ENCODE measurements at regions not wholly inside any gene's neighbourhood (a gene's known extent, or its start where the extent isn't known, plus 50 kb on each side); places are given as distances from the start of the nearest gene placed in this dataset.

GRCh38 chr2:7665880-7666279 is 748.7 kb downstream of the RNF144A start:
- Histone ChIP-seq H3K27ac (ENCODE audit: low read length) (no peak overlapping the region), H3K9ac (ENCODE audit: low read length) (no peak overlapping the region), H3K9me3 (ENCODE audit: low read length) (no peaks in the 10 kb centered on the region), H3K36me3 (ENCODE audit: insufficient read depth, low read length) (no peaks in the 10 kb centered on the region), H3K27me3 (ENCODE audit: insufficient read depth, low read depth, low read length) (no peaks in the 10 kb centered on the region), H4K20me1 (ENCODE audit: insufficient read depth) (no peaks in the 10 kb centered on the region), H3K4me3 (ENCODE audit: low read length) (no peak overlapping the region), H2AFZ (ENCODE audit: low read depth, low read length) (no peak overlapping the region), H3F3A (ENCODE audit: insufficient read depth, low read length, poor library complexity, severe bottlenecking) (no peaks in the 10 kb centered on the region), H3K79me2 (replicated peaks; ENCODE audit: insufficient read depth, low read length) (no peaks in the 10 kb centered on the region), H3K4me2 (ENCODE audit: low read length) (no peak overlapping the region), H3K9me2 (ENCODE audit: insufficient read depth, low read length) (no peaks in the 10 kb centered on the region)
- no peak for TF ChIP-seq TAF1 (IDR thresholded peaks at IDR 0.05; ENCODE audit: low read depth)
- TF ChIP-seq RAD21 (conservative IDR thresholded peaks at IDR 0.05): no peak
- TF ChIP-seq, protein P1, sequence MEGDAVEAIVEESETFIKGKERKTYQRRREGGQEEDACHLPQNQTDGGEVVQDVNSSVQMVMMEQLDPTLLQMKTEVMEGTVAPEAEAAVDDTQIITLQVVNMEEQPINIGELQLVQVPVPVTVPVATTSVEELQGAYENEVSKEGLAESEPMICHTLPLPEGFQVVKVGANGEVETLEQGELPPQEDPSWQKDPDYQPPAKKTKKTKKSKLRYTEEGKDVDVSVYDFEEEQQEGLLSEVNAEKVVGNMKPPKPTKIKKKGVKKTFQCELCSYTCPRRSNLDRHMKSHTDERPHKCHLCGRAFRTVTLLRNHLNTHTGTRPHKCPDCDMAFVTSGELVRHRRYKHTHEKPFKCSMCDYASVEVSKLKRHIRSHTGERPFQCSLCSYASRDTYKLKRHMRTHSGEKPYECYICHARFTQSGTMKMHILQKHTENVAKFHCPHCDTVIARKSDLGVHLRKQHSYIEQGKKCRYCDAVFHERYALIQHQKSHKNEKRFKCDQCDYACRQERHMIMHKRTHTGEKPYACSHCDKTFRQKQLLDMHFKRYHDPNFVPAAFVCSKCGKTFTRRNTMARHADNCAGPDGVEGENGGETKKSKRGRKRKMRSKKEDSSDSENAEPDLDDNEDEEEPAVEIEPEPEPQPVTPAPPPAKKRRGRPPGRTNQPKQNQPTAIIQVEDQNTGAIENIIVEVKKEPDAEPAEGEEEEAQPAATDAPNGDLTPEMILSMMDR (IDR thresholded peaks at IDR 0.05; ENCODE audit: poor library complexity, severe bottlenecking): no peak
- TF ChIP-seq EZH2 (IDR thresholded peaks at IDR 0.05; ENCODE audit: borderline replicate concordance, insufficient read depth, low read length, poor library complexity, severe bottlenecking): no peak
- no peak for TF ChIP-seq EP300 (conservative IDR thresholded peaks at IDR 0.05; ENCODE audit: poor library complexity, severe bottlenecking)
- no peak for TF ChIP-seq REST (IDR thresholded peaks at IDR 0.05; ENCODE audit: borderline replicate concordance)
- TF ChIP-seq POLR2AphosphoS5 (IDR thresholded peaks at IDR 0.05): no peak
- TF ChIP-seq SMC3 (conservative IDR thresholded peaks at IDR 0.05; ENCODE audit: poor library complexity): no peak
- TF ChIP-seq MXI1 (conservative IDR thresholded peaks at IDR 0.05; ENCODE audit: poor library complexity, severe bottlenecking): no peak

DNA sequence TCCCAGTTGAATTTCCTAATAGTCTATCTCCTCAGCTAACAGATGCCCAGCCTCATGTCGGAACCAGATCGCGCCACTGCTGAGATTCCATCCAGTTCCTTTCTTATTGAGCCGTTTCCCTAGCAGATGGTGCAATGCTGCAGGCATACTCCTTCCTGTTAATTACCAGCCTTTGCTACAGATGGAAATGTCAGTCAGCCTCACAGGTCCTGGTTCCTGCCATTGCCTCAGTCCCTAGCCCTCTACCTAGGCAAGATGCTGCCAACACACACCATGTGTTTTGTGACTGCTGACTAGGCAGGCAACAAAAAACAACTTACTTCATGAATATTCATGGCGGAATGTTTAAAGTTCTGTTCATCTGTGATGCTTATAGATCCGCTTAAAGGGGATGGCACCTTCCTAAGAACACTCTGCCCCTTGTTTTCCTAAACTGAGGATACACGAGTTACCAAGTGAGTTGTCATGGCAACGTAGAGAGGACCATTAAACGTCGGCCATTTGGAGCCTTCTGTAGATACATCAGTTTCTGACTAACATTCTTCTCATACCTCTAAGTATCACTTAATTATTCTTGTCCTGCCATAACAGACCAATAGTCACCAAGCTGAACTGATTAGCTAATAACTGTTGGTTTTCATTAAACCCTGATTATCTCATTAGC is 749.5 kb downstream of the RNF144A start:
- Histone ChIP-seq H3F3A (ENCODE audit: insufficient read depth, low read length, poor library complexity, severe bottlenecking) (no peaks in the 10 kb centered on the region), H3K9ac (ENCODE audit: low read length) (no peak overlapping the region), H3K79me2 (replicated peaks; ENCODE audit: insufficient read depth, low read length) (no peaks in the 10 kb centered on the region), H3K9me3 (ENCODE audit: low read length) (no peaks in the 10 kb centered on the region), H3K27ac (ENCODE audit: low read length) (no peak overlapping the region), H3K27me3 (ENCODE audit: insufficient read depth, low read depth, low read length) (no peaks in the 10 kb centered on the region), H4K20me1 (ENCODE audit: insufficient read depth) (no peaks in the 10 kb centered on the region), H3K4me2 (ENCODE audit: low read length) (no peak overlapping the region), H3K9me2 (ENCODE audit: insufficient read depth, low read length) (no peaks in the 10 kb centered on the region), H3K4me3 (ENCODE audit: low read length) (no peak overlapping the region), H2AFZ (ENCODE audit: low read depth, low read length) (no peak overlapping the region), H3K36me3 (ENCODE audit: insufficient read depth, low read length) (no peaks in the 10 kb centered on the region)
- no peak for TF ChIP-seq EP300 (conservative IDR thresholded peaks at IDR 0.05; ENCODE audit: poor library complexity, severe bottlenecking)
- no peak for TF ChIP-seq POLR2AphosphoS5 (IDR thresholded peaks at IDR 0.05)
- no peak for TF ChIP-seq SMC3 (conservative IDR thresholded peaks at IDR 0.05; ENCODE audit: poor library complexity)
- no peak for TF ChIP-seq EZH2 (IDR thresholded peaks at IDR 0.05; ENCODE audit: borderline replicate concordance, insufficient read depth, low read length, poor library complexity, severe bottlenecking)

Measured in neural cell (in vitro differentiated cells).